HG03342 (cell line): ENCODE measurements at regions not wholly inside any gene's neighbourhood (a gene's known extent, or its start where the extent isn't known, plus 50 kb on each side); places are given as distances from the start of the nearest gene placed in this dataset.

Experiments
- ATAC-seq: cut with Tn5 transposase; IDR thresholded peaks from one replicate; pipeline ENCODE4 v1.9.1; 2021; ENCODE audit warnings: mild to moderate bottlenecking, moderate library complexity; ENCODE audit not compliant: unreplicated experiment

DNA sequence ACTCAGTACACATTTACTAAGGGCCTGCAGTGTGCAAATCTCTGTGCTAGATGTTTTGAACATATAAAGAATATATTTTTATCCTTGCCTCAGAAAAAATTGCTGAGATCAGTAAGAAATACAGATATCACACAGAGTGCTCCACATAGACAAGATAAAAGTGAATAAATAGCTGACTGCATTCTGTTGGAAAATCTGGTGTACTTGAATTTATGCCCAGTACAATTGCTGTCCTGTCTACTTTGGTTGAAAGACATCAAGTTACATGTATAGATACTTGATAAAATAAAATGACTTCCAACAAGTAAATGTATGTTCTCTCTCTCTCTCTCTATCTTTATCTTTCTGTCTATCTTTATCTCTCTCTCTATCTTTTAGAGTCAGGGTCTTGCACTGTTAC is 381.2 kb upstream of the CBLB start:
- ATAC-seq, result no peak

DNA sequence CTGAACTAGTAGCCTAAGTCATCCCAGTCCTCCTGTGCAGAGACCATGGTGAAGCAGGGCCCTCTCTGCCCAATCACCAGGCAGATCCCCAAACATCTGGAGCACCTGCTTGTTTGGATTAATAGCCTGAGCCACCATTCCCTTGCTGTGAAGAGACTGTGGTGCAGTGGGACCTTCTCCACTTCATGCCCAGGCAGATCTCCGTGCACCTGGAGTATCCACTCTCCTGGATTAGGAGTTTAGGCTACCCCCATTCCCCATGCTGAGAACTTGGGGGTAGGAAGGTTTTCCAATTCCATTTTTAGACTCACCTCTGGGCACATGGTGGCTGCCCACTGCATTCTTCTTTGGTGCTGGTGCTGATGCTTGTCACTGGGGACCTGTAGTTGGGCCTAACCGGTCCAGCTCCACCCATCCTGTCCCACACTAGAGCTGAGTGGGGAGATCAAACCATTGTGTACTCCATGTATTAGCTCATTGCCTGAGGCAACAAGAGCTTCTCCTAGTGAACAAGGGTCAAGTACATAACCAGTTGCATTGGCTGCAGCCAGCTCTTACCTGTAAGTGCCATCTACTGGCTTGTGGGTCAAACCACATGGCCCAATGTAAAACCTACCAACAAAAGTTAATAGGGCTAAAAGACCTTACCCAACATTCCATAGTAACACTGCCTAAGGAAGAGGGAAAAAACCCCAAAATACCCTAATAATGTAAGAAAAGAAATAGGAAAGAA is 382.5 kb upstream of the CBLB start:
- ATAC-seq, result no peak

DNA sequence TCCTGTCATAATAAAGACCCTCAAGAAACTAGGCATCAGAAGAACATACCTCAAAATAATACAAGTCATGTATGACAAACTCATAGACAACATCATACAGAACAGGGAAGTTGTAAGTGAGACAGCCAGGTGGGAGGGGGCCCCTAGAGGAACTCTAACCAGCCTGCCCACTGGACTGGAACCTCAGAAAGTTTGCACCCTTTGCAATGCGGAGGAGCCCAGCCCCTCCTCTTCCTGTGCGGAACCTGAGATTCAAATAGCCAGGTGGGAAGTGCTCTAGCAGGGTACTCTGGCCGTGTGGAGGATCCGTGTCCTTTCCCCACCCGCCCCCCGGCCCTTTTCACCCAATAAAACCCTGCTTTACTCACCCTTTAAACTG is 387.0 kb upstream of the CBLB start:
- ATAC-seq, result peak; percentile 94

DNA sequence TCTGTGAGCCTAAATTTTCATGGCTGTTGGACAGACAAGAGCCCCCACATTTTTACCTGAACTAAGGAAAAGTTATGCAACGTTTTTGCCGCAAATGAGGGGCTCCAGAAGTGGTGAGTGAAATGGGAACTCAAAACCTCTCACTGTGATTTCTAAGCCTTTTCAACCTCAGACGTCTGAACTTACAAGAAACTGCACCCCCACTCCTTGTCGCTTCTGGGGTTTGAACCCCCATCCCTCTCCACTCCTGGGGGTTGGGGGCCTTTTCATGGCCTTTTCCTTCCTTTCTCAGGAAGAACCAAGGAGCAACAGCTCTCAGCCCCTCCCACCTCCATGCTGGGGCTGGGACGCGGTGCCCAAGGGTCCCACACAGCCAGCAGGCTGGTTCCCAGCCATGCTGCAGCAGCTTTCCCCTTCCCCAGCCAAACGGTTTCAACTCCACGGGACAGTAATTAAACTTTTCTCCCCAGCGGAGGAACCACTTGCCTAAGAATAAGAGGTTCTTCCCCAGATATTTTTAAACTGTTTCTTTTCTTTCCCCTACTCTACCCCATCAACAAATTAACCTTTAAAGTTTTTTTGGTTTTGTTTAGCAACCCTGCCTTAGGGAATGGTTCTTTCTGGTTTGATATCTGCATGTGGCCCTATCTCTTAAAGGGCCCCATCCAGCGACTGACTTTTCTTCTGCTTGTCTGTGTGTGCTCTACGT is 387.6 kb upstream of the CBLB start:
- peak; percentile 33 for ATAC-seq

DNA sequence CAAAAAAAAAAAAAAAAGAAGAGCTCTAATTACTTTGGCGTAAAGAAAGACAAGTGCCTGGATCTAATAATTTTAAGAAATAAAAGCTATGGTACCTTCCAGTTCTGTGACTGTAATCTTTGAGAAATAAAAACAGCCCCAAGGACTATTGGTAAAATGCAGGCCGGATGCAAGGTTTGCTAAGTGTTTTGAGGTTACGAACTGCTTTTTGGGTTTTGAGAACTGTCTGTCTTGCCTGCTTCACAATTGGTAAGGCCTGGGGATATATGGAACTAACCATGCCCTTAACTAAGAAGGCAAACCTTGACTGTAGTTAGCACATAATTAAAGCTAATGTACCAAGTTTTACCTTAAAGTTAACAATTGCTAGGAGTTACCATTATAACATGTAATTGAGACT is 388.4 kb upstream of the CBLB start:
- ATAC-seq, result no peak

DNA sequence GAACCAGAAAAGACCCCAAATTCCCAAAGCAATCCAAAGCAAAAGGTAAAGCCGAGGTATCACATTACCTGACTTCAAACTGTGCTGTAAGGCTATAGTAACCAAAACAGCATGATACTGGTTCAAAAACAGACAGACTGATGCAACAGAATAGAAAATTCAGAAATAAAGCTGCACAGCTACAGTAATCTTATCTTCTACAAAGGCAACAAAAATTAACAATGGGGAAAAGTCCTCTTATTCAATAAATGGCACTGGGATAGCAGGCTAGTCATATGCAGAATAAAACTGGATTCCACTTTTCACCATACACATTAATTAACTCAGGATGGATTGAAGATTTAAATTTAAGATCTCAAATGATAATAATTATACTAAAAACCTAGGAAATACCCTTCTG is 392.6 kb upstream of the CBLB start:
- ATAC-seq, result no peak

DNA sequence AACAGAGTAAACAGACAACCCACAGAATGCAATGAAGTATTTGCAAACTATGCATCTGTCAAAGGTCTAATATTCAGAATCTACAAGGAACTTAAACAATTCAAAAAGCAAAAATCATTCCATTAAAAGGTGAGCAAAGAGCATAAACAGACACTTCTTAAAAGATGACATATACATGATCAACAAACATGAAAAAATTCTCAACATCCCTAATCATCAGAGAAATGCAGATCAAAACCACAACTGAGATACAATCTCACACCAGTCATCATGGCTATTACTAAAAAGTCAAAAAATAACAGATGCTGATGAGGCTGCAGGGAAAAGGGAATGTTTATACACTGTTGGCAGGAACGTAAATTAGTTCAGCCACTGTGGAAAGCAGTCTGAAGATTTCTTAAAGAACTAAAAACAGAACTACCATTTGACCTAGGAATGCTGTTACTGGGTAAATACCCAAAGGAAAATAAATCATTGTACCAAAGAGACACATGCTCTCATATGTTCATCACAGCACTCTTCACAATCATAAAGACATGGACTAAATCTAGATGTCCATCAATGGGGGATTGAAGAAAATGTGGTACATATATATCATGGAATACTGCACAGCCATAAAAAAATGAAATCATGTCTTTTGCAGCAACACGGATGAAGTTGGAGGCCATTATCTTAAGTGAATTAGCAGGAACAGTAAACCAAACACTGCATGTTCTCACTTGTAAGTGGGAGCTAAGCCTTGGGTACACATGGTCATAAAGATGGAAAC is 393.3 kb upstream of the CBLB start:
- ATAC-seq, result no peak

DNA sequence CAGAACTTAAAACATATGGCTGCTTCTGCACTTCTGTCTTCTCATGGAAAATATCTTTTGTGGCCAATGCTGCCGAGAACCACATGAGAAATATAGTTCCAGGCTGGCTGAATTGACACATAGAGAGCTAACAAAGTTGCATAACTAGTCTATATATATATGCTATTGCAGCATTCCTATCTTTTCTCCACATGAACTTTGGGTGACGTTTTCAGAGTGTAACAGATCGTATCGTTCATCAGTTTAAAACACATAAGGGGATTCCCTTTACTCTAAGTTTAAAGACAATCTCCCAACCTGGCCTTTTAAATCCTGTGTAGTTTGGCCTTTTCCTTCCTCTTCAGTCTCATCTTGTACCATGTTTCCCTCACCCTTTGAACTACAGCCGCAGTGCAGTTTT is 394.2 kb upstream of the CBLB start:
- no peak for ATAC-seq

DNA sequence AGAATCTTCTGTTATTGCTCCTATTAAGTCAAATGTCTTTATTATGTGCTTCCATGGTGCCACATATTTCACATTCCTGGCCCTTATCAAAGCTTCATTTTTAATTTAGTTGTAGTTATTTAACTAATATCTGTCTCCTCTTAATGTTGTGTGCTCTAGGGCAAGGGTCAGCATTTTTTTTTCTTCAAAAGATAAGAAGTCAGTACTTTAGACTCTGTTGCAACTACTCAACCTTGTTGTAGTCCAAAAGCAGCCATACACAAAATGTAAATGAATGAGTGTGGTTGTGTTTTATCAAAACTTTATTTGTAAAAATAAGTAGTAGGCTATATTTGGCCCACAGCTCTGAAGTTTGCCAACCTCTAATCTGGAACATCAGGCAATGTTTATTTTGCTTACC is 394.7 kb upstream of the CBLB start:
- no peak for ATAC-seq

DNA sequence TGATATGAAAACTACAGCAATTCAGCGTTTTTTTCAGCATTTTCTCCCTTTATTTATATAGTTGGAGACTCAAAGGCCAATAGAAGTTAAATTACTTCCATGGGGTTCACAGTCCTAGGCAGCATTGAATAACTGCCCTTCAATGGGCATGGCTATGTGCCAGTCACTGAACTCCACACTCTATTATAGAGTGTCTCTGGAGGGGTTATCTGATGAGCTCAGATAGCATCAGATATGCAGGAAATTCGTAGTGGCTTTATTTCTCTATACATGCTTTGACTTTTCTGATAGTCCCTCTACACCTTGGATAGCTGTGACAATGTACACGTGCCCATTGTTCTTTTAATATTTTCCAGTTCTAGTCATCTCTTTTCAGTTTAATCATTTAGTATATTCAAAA is 396.9 kb upstream of the CBLB start:
- no peak for ATAC-seq

DNA sequence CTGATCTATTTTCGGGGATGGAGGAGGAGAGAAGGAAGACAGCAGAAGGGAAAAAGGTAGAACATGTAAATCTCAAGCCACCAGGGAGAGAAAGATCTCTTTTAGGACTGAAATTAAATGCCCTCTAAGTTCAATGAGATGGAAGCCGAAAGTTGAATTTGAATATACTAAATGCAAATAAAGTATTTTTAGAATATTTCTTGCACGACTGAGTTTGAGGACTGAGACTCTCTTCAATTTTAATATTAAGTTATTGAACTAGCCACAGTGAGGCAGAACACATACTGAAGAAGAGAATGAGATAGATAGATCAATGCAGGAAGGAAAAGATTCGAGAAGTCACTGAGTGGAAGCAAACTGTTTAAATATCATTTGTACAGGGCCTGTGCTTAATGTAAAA is 399.9 kb upstream of the CBLB start:
- ATAC-seq, result no peak

DNA sequence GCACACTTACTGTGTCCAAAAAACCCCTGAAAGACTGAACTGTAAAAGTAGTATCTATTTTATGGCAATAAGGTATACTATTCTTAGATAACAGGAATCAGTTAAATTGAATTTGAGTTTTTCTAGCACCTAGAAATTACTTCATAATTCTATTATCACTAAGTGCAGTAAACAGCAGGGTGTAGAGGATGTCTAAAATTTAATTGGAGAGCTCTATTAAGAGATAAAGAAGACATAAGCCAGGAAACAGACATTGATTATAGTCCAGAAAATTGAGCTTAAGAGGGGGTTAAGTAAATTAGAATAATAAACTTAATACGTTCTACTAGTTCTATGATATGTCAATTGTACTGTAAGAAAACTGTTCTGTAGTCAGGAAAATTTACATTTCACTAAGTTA is 403.5 kb upstream of the CBLB start:
- ATAC-seq, result no peak

DNA sequence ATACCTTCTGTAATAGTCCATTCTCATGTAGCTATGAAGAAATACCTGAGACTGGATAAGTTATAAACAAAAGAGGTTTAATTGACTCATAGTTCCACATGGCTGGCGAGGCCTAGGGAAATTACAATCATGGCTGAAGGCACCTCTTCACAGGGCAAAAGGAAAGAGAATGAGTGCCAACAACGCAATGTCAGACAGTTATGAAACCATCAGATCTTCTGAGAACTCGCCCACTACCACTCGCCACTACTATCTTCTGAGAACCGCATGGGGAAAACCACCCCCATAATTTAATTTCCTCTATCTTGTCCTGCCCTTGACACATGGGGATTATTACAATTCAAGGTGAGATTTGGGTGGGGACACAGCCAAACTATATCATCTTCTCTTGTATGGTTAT is 406.8 kb upstream of the CBLB start:
- no peak for ATAC-seq

DNA sequence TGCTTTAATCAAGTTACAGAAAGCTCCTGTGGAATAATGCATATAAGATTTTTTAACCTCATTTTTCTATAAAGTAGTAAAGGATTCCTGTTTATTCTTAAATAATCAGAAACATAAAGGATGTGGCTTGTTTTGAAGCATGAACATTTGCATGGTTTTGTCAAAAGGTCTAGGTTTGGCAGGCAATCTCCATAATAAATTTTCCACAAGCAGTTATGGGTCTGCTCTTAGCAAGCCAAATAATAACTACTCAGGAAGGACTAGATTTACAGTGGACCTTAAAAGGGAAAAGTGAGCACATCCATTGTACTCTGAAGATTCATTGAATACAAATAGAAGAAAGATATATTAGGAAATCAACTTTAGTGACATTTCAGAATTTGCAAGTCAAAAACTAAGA is 407.3 kb upstream of the CBLB start:
- ATAC-seq, result no peak

DNA sequence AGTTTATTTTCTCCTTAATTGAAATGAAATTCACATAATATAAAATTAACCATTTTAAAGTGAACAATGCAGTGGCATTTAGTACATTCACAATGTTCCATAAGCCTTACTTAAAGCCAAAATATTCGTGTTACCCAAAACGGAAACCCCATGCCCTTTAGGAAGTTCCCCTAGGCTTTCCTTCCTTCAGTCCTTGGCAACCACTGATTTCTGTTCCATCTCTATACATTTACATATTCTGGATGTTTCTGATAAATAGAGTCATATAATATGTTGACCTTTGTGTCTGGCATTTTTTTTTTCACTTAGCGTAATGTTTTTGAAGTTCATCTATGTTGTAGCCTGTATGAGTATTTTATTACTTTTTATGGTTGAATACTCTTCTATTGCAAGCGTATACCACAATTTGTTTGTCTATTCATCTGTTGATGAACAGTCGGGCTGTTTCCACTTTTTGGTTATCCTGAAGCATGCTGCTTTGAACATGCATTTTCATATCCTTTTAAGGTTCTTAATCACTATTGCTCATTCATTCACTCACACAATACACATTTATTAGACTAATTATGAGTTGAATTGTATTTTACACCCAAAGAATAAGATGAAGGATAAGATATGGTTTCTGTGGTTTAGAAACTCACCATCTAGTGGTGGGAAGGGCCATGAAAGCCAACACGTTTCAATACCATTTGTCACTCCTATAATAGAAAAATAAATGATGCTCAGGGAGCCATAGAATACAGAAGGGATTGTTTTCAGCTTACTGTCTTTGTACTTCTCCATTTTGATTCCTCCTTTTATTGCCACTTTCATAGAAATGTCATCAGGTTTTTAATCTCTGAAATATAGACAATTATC is 408.2 kb upstream of the CBLB start:
- ATAC-seq, result no peak

DNA sequence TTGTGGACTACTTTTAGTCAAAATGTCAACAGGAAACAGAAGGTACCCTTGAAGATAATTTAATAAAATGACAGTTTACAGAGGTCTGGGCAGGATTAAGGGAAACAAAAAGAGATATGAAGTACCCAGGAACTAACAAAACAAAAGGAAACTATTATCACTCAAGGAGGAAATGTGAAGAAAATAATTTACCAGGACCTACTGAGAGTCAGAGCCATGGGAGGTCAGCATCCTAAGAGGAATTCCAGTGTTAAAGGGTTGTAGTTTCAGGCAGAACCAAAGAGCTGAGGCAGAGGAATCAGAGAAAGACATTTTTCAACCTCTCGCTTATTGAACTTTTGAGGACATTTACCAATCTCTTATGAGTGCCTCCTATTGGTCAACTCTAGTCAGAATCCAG is 408.9 kb upstream of the CBLB start:
- ATAC-seq, result no peak

DNA sequence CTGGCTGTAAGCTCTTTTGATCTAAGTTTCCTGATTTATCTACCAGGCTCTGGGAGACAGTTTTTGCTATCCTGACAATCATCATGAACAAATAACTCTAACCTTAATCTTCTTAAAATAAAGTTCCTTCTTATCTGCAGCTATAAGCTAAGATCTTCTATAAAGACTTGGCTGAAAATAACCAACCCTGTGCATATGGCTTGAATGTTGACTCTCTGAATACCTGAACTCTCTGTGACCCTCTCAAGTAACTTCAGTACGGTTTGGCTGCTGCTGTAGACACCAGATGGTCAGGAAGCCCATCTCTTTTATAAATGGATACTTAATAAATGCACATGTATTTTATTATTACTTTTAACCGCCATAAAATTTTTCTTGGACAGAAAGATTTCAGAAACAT is 412.4 kb upstream of the CBLB start:
- no peak for ATAC-seq

DNA sequence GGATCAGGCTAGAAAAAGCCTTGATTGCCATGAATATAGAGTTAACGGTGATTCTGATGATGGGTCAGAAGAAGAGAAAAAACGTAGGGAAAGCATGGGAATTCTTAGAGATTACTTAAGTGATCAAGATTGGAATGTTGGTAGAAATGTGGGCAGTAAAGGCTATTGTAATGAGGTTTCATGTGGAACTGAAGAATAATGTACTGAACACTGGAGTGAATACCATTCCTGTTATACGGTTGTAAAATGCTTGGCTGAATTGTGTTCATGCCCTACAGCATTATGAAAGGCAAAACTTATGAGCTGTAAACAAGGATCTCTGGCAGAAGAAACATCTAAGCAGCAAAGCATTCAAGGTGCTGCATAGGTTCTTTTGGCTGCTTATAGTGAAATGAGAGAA is 414.1 kb upstream of the CBLB start:
- no peak for ATAC-seq

DNA sequence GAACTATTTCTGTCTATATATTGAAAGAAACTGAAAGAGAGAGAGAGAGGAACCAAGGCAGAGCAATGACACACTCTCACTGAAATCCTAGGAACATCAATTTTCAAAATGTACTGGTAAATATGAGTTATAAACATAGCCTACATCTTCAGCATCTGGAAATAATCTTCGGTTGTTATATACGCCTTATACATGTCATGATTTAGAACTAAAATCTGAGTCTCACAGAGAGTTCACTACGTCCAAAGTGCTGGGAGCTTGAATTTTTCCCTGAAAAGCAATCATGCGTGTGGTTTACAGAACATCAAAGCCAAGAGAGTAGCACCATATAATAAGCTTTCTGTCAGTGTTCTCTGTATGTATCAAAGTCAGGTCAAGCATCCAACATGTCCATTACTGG is 420.0 kb upstream of the CBLB start:
- ATAC-seq, result no peak

DNA sequence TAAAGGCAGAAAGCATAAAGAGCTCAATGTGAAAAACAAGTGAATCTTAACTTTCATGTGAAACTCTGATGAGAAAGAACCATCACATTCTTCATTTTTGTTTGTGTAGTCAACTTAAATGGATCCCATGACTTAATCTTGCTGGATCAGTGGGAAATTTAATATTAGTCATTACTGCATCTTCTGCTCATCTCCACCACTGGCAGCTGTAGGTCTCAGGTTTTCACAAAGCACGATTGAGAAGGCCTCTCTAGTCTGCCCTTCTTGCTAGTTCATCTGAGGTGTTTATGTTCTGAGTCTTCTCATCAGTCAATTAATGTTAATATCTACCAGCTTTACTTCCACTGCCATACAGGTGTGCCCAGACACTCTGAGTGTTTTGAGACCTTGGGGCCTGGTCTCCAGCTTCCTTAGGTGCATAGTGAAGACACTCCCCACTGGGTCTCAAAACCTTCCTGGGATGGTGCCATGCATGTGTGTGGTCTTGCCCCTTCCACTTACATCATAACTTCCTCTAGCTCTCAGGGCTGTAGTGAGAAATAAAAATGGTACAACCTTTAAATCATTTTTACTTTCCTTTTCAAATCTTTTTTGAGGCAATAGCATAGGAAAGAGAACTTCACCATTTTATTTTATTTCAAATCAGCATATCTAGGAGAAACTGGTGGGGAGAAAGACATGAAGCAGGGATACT is 421.6 kb upstream of the CBLB start:
- no peak for ATAC-seq

DNA sequence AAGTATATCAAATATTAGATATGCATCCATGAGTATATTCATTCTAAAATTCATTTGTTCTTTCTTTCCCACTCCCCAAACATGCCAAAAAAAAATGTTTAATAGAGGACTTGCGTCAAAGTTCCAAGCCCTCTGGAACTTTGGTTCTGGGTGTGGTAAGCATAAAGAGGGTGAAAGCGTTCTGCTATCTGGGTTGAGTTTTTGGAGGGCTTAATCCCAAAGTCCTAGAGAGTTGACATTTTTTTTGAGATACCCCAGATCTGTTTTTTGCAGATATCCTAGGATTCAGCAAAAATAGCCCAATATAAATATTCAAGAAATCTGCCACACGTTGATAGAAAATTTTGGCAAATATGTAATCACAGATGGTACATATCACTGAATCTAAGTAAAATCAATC is 424.3 kb upstream of the CBLB start:
- ATAC-seq, result no peak
